ENCODE measurements at regions not wholly inside any gene's neighbourhood (a gene's known extent, or its start where the extent isn't known, plus 50 kb on each side); places are given as distances from the start of the nearest gene placed in this dataset.

GRCh38 chr22:47954107-47954506 is 1191.7 kb downstream of the TBC1D22A start:
- Histone ChIP-seq H3K9ac (ENCODE audit: low read length) (no peak overlapping the region), H3K27me3 (replicated peaks in 1 of 4; ENCODE audit: control extremely low read depth in 1 of 4, control insufficient read depth in 3 of 4, insufficient read depth in 4 of 4, low read length in 3 of 4) (peaks cover 0 to 6% (median 3%) of the 10 kb centered on the region in 4 experiments), H3K36me3 (replicated peaks in 1 of 2; ENCODE audit: control extremely low read depth in 1 of 2, control insufficient read depth in 1 of 2, extremely low read depth in 1 of 2, insufficient read depth in 2 of 2, low read length in 1 of 2) (no peaks in the 10 kb centered on the region), H3K4me1 (ENCODE audit: control insufficient read depth in 2 of 2, insufficient read depth in 2 of 2, low read length in 2 of 2) (no peaks in the 10 kb centered on the region), H3K4me2 (replicated peaks; ENCODE audit: low read depth, low read length, poor library complexity, severe bottlenecking) (no peak overlapping the region), H4K20me1 (ENCODE audit: control insufficient read depth, insufficient read depth, low read length, poor library complexity, severe bottlenecking) (no peaks in the 10 kb centered on the region), H2AFZ (ENCODE audit: insufficient read depth, low read depth, low read length, poor library complexity, severe bottlenecking) (no peak overlapping the region), H3K79me2 (ENCODE audit: control insufficient read depth, insufficient read depth, low read length) (no peaks in the 10 kb centered on the region), H3K4me3 (ENCODE audit: control extremely low read depth in 1 of 5, extremely low read depth in 1 of 5, insufficient read depth in 1 of 5, low read depth in 2 of 5, low read length in 4 of 5) (no peak overlapping the region), H3K27ac (ENCODE audit: low read length in 2 of 2) (no peak overlapping the region), H3K9me3 (ENCODE audit: control extremely low read depth in 1 of 3, control insufficient read depth in 2 of 3, insufficient read depth in 1 of 3, low read length in 2 of 3) (peaks cover 0 to 8% (median 5%) of the 10 kb centered on the region in 3 donors)
- POLR2A ChIA-PET: no interaction called here
- no peak for ATAC-seq (ENCODE audit: low read depth)
- Mint-ChIP-seq H3K4me1 (no peaks in the 10 kb centered on the region), H3K4me3 (no peak overlapping the region), H3K27me3 (peaks cover 21% of the 10 kb centered on the region), H3K9me3 (ENCODE audit: insufficient read depth) (peaks cover 10% of the 10 kb centered on the region), H3K27ac (no peak overlapping the region)
- no peak for TF ChIP-seq EZH2 (IDR thresholded peaks at IDR 0.05; ENCODE audit: borderline replicate concordance, insufficient read depth, low read depth, low read length, poor library complexity, severe bottlenecking)
- no peak for TF ChIP-seq CTCF (IDR thresholded peaks at IDR 0.05)
- WGBS (ENCODE audit: insufficient coverage): 74% methylated on average over 3 of the region's 7 CpGs
- CTCF ChIA-PET: no interaction called here
- intact Hi-C loops (cut with micrococcal nuclease): no loop called here
- DNase-seq: no peak

DNA sequence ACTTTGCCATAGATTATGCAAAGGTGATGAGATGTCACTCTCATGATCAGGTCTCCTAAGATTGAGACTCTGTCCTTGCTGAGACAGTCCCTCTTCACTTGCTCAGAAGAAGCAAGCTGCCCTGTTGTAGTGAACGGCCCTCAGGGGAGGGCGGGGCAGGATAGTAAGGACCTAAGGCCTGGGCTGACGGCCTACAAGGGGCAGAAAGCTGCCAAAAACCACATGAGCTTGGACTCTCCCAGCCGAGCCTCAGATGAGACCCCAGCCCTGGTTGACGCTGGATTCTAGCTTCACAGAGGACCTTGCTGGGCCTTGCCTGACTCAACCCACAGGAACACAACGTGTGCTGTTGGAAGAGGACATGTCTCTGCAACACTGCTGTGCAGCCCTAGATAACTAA is 1182.5 kb downstream of the TBC1D22A start:
- H3K36me3 ChIP-seq (replicated peaks in 1 of 2; ENCODE audit: control extremely low read depth in 1 of 2, control insufficient read depth in 1 of 2, extremely low read depth in 1 of 2, insufficient read depth in 2 of 2, low read length in 1 of 2): no peaks in the 10 kb centered on the region
- H3K9ac ChIP-seq (ENCODE audit: low read length): no peak overlapping the region
- ATAC-seq (ENCODE audit: low read depth) (no peak), DNase-seq (no peak)
- H3K79me2 ChIP-seq (ENCODE audit: control insufficient read depth, insufficient read depth, low read length): no peaks in the 10 kb centered on the region
- peaks cover 0 to 1% (median 0%) of the 10 kb centered on the region in 4 experiments for H3K27me3 ChIP-seq (replicated peaks in 1 of 4; ENCODE audit: control extremely low read depth in 1 of 4, control insufficient read depth in 3 of 4, insufficient read depth in 4 of 4, low read length in 3 of 4)
- intact Hi-C loops (cut with micrococcal nuclease): no loop called here
- WGBS (ENCODE audit: insufficient coverage): 94% methylated on average over 6 of the region's 6 CpGs
- TF ChIP-seq EZH2 (IDR thresholded peaks at IDR 0.05; ENCODE audit: borderline replicate concordance, insufficient read depth, low read depth, low read length, poor library complexity, severe bottlenecking): no peak
- TF ChIP-seq CTCF (IDR thresholded peaks at IDR 0.05): no peak
- H3K4me1 ChIP-seq (ENCODE audit: control insufficient read depth in 2 of 2, insufficient read depth in 2 of 2, low read length in 2 of 2): peaks cover 0 to 6% of the 10 kb centered on the region in 2 donors
- no peak overlapping the region for H3K4me2 ChIP-seq (replicated peaks; ENCODE audit: low read depth, low read length, poor library complexity, severe bottlenecking)
- Mint-ChIP-seq H3K27me3 (peaks cover 4% of the 10 kb centered on the region), H3K27ac (no peak overlapping the region), H3K4me3 (no peak overlapping the region), H3K9me3 (ENCODE audit: insufficient read depth) (peaks cover 2% of the 10 kb centered on the region), H3K4me1 (peaks cover 15% of the 10 kb centered on the region)
- H4K20me1 ChIP-seq (ENCODE audit: control insufficient read depth, insufficient read depth, low read length, poor library complexity, severe bottlenecking): no peaks in the 10 kb centered on the region
- H2AFZ ChIP-seq (ENCODE audit: insufficient read depth, low read depth, low read length, poor library complexity, severe bottlenecking): no peak overlapping the region
- H3K27ac ChIP-seq (ENCODE audit: low read length in 2 of 2): no peak overlapping the region
- POLR2A ChIA-PET: no interaction called here
- CTCF ChIA-PET: no interaction called here
- peaks cover 0 to 6% (median under 1%) of the 10 kb centered on the region in 3 donors for H3K9me3 ChIP-seq (ENCODE audit: control extremely low read depth in 1 of 3, control insufficient read depth in 2 of 3, insufficient read depth in 1 of 3, low read length in 2 of 3)
- no peak overlapping the region for H3K4me3 ChIP-seq (ENCODE audit: control extremely low read depth in 1 of 5, extremely low read depth in 1 of 5, insufficient read depth in 1 of 5, low read depth in 2 of 5, low read length in 4 of 5)
